HEK293 (cell line): ENCODE measurements at regions not wholly inside any gene's neighbourhood (a gene's known extent, or its start where the extent isn't known, plus 50 kb on each side); places are given as distances from the start of the nearest gene placed in this dataset.
"Not testable (repeated sequence)": the region's sequence is repeated elsewhere in the genome, so short reads cannot be mapped to it uniquely, and the experiment has no call there.

Source experiments
- KLF1 ChIP-seq: fragments of 450-650 bp; formaldehyde crosslinking; IDR thresholded peaks from 2 replicates; pipeline ENCODE4 v1.5.1; 2016; ENCODE audit warnings: missing biosample characterization, missing genetic modification characterization
- ZNF23 ChIP-seq: fragments of 450-650 bp; formaldehyde crosslinking; IDR thresholded peaks from 2 replicates; pipeline ENCODE4 v1.5.1; 2016; ENCODE audit warnings: missing biosample characterization, missing genetic modification characterization, borderline replicate concordance
- ZNF24 ChIP-seq: fragments of 450-650 bp; formaldehyde crosslinking; IDR thresholded peaks from 2 replicates; pipeline ENCODE4 v1.5.1; 2016; ENCODE audit warnings: missing biosample characterization, missing genetic modification characterization
- ZNF292 ChIP-seq: fragments of 450-650 bp; formaldehyde crosslinking; IDR thresholded peaks from 2 replicates; pipeline ENCODE4 v1.5.1; 2016; ENCODE audit warnings: low read depth, missing biosample characterization, missing genetic modification characterization, borderline replicate concordance
- ZNF544 ChIP-seq: fragments of 450-650 bp; formaldehyde crosslinking; IDR thresholded peaks from 2 replicates; pipeline ENCODE4 v1.5.0; 2017; ENCODE audit warnings: missing biosample characterization, missing genetic modification characterization
- ZNF792 ChIP-seq: fragments of 450-650 bp; formaldehyde crosslinking; IDR thresholded peaks from 2 replicates; pipeline ENCODE4 v1.5.1; 2016; ENCODE audit warnings: missing biosample characterization, missing genetic modification characterization
- ZSCAN30 ChIP-seq: fragments of 450-650 bp; IDR thresholded peaks from 2 replicates; pipeline ENCODE4 v1.5.1; 2018; ENCODE audit warnings: missing biosample characterization, mild to moderate bottlenecking, missing genetic modification characterization, moderate library complexity
- TF ChIP-seq, protein P1 (sequence below): fragments of 450-650 bp; formaldehyde crosslinking; IDR thresholded peaks from 2 replicates; pipeline ENCODE4 v1.5.1; 2016; ENCODE audit warnings: missing biosample characterization, missing genetic modification characterization
- TF ChIP-seq, protein P2 (sequence below): fragments of 450-650 bp; formaldehyde crosslinking; IDR thresholded peaks from 2 replicates; pipeline ENCODE4 v1.5.1; 2017; ENCODE audit warnings: missing biosample characterization, mild to moderate bottlenecking, missing genetic modification characterization, moderate library complexity
- TF ChIP-seq, protein P3 (sequence below): fragments of 450-650 bp; formaldehyde crosslinking; IDR thresholded peaks from 2 replicates; pipeline ENCODE4 v1.5.1; 2016; ENCODE audit warnings: missing biosample characterization, missing genetic modification characterization
- TF ChIP-seq, protein P4 (sequence below): sonication (generic); formaldehyde crosslinking; IDR thresholded peaks from 2 replicates; pipeline ENCODE4 v1.8.1; 2022; ENCODE audit warnings: mild to moderate bottlenecking, moderate library complexity, missing genetic modification reagents
- TF ChIP-seq, protein P5 (sequence below): fragments of 450-650 bp; formaldehyde crosslinking; IDR thresholded peaks from 2 replicates; pipeline ENCODE4 v1.5.1; 2016; ENCODE audit warnings: missing biosample characterization, missing genetic modification characterization, borderline replicate concordance
- TF ChIP-seq, protein P6 (sequence below): fragments of 450-650 bp; formaldehyde crosslinking; optimal IDR thresholded peaks from 2 replicates; pipeline ENCODE3; 2016; ENCODE audit warnings: missing biosample characterization, mild to moderate bottlenecking, missing genetic modification characterization
- TF ChIP-seq, protein P7 (sequence below): fragments of 450-650 bp; formaldehyde crosslinking; IDR thresholded peaks from 2 replicates; pipeline ENCODE4 v1.5.1; 2016; ENCODE audit warnings: missing biosample characterization, missing genetic modification characterization, low read depth

DNA sequence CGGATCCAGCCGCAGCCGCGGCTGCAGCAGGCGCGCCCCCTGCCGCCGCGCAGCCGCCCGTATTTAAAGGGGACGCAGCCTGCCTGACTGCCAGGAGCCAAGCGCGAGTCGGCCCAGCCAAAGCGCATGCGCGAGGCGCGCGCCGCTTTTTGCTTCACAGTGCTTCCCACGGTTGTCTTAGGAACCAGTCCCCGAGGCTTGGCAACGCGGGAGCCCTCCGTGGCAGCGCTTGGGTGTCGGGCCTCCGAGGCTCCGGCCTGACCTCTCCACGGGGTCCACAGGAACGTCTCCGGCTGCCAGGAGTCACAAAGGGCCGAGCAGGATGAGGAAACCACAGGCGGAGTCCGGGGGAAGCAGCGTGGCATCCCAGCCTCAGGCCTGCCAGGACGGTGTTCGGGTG is 689.3 kb downstream of the KCNJ18 start:
- TF ChIP-seq, protein P1, sequence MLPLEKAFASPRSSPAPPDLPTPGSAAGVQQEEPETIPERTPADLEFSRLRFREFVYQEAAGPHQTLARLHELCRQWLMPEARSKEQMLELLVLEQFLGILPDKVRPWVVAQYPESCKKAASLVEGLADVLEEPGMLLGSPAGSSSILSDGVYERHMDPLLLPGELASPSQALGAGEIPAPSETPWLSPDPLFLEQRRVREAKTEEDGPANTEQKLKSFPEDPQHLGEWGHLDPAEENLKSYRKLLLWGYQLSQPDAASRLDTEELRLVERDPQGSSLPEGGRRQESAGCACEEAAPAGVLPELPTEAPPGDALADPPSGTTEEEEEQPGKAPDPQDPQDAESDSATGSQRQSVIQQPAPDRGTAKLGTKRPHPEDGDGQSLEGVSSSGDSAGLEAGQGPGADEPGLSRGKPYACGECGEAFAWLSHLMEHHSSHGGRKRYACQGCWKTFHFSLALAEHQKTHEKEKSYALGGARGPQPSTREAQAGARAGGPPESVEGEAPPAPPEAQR (tag by site-specific recombination): not testable (repeated sequence)
- TF ChIP-seq, protein P2, sequence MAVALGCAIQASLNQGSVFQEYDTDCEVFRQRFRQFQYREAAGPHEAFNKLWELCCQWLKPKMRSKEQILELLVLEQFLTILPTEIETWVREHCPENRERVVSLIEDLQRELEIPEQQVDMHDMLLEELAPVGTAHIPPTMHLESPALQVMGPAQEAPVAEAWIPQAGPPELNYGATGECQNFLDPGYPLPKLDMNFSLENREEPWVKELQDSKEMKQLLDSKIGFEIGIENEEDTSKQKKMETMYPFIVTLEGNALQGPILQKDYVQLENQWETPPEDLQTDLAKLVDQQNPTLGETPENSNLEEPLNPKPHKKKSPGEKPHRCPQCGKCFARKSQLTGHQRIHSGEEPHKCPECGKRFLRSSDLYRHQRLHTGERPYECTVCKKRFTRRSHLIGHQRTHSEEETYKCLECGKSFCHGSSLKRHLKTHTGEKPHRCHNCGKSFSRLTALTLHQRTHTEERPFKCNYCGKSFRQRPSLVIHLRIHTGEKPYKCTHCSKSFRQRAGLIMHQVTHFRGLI (tag by site-specific recombination): not testable (repeated sequence)
- TF ChIP-seq, protein P3, sequence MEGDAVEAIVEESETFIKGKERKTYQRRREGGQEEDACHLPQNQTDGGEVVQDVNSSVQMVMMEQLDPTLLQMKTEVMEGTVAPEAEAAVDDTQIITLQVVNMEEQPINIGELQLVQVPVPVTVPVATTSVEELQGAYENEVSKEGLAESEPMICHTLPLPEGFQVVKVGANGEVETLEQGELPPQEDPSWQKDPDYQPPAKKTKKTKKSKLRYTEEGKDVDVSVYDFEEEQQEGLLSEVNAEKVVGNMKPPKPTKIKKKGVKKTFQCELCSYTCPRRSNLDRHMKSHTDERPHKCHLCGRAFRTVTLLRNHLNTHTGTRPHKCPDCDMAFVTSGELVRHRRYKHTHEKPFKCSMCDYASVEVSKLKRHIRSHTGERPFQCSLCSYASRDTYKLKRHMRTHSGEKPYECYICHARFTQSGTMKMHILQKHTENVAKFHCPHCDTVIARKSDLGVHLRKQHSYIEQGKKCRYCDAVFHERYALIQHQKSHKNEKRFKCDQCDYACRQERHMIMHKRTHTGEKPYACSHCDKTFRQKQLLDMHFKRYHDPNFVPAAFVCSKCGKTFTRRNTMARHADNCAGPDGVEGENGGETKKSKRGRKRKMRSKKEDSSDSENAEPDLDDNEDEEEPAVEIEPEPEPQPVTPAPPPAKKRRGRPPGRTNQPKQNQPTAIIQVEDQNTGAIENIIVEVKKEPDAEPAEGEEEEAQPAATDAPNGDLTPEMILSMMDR (tag by site-specific recombination): not testable (repeated sequence)
- TF ChIP-seq, protein P4, sequence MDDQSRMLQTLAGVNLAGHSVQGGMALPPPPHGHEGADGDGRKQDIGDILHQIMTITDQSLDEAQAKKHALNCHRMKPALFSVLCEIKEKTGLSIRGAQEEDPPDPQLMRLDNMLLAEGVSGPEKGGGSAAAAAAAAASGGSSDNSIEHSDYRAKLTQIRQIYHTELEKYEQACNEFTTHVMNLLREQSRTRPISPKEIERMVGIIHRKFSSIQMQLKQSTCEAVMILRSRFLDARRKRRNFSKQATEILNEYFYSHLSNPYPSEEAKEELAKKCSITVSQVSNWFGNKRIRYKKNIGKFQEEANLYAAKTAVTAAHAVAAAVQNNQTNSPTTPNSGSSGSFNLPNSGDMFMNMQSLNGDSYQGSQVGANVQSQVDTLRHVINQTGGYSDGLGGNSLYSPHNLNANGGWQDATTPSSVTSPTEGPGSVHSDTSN (CRISPR knock-in tag): not testable (repeated sequence)
- TF ChIP-seq, protein P5, sequence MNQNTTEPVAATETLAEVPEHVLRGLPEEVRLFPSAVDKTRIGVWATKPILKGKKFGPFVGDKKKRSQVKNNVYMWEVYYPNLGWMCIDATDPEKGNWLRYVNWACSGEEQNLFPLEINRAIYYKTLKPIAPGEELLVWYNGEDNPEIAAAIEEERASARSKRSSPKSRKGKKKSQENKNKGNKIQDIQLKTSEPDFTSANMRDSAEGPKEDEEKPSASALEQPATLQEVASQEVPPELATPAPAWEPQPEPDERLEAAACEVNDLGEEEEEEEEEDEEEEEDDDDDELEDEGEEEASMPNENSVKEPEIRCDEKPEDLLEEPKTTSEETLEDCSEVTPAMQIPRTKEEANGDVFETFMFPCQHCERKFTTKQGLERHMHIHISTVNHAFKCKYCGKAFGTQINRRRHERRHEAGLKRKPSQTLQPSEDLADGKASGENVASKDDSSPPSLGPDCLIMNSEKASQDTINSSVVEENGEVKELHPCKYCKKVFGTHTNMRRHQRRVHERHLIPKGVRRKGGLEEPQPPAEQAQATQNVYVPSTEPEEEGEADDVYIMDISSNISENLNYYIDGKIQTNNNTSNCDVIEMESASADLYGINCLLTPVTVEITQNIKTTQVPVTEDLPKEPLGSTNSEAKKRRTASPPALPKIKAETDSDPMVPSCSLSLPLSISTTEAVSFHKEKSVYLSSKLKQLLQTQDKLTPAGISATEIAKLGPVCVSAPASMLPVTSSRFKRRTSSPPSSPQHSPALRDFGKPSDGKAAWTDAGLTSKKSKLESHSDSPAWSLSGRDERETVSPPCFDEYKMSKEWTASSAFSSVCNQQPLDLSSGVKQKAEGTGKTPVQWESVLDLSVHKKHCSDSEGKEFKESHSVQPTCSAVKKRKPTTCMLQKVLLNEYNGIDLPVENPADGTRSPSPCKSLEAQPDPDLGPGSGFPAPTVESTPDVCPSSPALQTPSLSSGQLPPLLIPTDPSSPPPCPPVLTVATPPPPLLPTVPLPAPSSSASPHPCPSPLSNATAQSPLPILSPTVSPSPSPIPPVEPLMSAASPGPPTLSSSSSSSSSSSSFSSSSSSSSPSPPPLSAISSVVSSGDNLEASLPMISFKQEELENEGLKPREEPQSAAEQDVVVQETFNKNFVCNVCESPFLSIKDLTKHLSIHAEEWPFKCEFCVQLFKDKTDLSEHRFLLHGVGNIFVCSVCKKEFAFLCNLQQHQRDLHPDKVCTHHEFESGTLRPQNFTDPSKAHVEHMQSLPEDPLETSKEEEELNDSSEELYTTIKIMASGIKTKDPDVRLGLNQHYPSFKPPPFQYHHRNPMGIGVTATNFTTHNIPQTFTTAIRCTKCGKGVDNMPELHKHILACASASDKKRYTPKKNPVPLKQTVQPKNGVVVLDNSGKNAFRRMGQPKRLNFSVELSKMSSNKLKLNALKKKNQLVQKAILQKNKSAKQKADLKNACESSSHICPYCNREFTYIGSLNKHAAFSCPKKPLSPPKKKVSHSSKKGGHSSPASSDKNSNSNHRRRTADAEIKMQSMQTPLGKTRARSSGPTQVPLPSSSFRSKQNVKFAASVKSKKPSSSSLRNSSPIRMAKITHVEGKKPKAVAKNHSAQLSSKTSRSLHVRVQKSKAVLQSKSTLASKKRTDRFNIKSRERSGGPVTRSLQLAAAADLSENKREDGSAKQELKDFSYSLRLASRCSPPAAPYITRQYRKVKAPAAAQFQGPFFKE (tag by site-specific recombination): not testable (repeated sequence)
- not testable (repeated sequence) for TF ChIP-seq ZNF292 (tag by site-specific recombination); ZNF544 (tag by site-specific recombination); ZSCAN30; ZNF792 (tag by site-specific recombination); KLF1; ZNF24; ZNF23 (tag by site-specific recombination)
- TF ChIP-seq, protein P6, sequence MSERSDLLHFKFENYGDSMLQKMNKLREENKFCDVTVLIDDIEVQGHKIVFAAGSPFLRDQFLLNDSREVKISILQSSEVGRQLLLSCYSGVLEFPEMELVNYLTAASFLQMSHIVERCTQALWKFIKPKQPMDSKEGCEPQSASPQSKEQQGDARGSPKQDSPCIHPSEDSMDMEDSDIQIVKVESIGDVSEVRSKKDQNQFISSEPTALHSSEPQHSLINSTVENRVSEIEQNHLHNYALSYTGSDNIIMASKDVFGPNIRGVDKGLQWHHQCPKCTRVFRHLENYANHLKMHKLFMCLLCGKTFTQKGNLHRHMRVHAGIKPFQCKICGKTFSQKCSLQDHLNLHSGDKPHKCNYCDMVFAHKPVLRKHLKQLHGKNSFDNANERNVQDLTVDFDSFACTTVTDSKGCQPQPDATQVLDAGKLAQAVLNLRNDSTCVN (tag by site-specific recombination): not testable (repeated sequence)
- TF ChIP-seq, protein P7, sequence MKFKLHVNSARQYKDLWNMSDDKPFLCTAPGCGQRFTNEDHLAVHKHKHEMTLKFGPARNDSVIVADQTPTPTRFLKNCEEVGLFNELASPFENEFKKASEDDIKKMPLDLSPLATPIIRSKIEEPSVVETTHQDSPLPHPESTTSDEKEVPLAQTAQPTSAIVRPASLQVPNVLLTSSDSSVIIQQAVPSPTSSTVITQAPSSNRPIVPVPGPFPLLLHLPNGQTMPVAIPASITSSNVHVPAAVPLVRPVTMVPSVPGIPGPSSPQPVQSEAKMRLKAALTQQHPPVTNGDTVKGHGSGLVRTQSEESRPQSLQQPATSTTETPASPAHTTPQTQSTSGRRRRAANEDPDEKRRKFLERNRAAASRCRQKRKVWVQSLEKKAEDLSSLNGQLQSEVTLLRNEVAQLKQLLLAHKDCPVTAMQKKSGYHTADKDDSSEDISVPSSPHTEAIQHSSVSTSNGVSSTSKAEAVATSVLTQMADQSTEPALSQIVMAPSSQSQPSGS (tag by site-specific recombination): not testable (repeated sequence)
